Upper lobe of right lung (tissue), 1 donor: ENCODE measurements at regions not wholly inside any gene's neighbourhood (a gene's known extent, or its start where the extent isn't known, plus 50 kb on each side); places are given as distances from the start of the nearest gene placed in this dataset.

ENCODE experiments used
- ATAC-seq: fragments of 200-7000 bp; cut with Tn5 transposase; one replicate; pipeline ENCODE4 v1.9.1; 2020; ENCODE audit warnings: mild to moderate bottlenecking, moderate library complexity
- DNase-seq: peaks from one replicate; pipeline ENCODE4 v3.0.0-alpha.2; 2020
- H3K27ac ChIP-seq: fragments of 200-600 bp; one replicate; pipeline ENCODE4 v1.8.0; 2022
- H3K27me3 ChIP-seq: fragments of 200-600 bp; one replicate; pipeline ENCODE4 v1.8.0; 2022; ENCODE audit warnings: mild to moderate bottlenecking
- H3K36me3 ChIP-seq: fragments of 200-600 bp; one replicate; pipeline ENCODE4 v1.8.0; 2022
- H3K4me1 ChIP-seq: fragments of 200-600 bp; one replicate; pipeline ENCODE4 v1.8.0; 2022
- H3K4me3 ChIP-seq: fragments of 200-600 bp; one replicate; pipeline ENCODE4 v1.8.0; 2022; ENCODE audit warnings: mild to moderate bottlenecking
- H3K9me3 ChIP-seq: fragments of 200-600 bp; one replicate; pipeline ENCODE4 v1.8.0; 2022
- intact Hi-C: fragments of 100-400 bp; cut with DNase I; formaldehyde crosslinking; loops from one replicate; pipeline ENCODE4 v1.11.0; 2022
- TF ChIP-seq, protein P1 (sequence below): fragments of 200-600 bp; IDR thresholded peaks from one replicate; pipeline ENCODE4 v1.8.0; 2022; ENCODE audit warnings: antibody characterized with exemption
- donor health status: DM: no; HTN: yes; CAD: no; lungs with severe emphysema.

DNA sequence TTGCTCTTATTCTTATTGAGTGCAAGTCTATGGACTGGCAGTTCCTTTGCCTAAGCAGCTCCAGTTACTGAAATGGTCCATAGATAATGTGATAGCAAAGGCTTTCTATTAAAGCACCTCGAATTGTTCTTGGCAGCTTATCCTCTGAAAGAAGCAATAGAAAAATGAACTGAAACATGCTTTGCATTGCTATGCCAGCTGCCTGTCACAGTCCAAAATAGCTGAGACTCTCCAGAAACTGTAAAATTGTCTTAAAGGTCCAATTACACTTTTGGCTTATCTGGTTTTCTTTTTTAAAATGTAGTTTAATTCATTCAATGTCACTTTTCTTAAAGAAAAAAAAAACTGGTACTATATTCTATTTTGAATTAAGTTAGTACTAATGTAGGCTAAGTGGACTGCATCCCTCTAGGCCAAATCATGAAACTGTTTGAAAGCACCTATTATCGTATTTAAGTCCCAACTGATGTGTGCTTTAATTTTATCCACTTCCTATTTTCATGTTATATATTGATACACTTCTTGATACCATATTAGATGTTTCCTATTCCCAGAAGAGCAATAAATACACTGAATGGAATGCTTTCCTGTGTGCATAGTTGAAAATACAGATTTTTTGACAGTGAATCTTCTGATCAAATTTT is 208.0 kb upstream of the DEPDC1 start:
- Histone ChIP-seq H3K27me3 (no peaks in the 10 kb centered on the region), H3K4me1 (no peaks in the 10 kb centered on the region), H3K4me3 (no peak overlapping the region), H3K36me3 (no peaks in the 10 kb centered on the region), H3K9me3 (peaks cover 9% of the 10 kb centered on the region), H3K27ac (no peak overlapping the region)
- DNase-seq: no peak
- intact Hi-C loops: no loop called here
- TF ChIP-seq, protein P1, sequence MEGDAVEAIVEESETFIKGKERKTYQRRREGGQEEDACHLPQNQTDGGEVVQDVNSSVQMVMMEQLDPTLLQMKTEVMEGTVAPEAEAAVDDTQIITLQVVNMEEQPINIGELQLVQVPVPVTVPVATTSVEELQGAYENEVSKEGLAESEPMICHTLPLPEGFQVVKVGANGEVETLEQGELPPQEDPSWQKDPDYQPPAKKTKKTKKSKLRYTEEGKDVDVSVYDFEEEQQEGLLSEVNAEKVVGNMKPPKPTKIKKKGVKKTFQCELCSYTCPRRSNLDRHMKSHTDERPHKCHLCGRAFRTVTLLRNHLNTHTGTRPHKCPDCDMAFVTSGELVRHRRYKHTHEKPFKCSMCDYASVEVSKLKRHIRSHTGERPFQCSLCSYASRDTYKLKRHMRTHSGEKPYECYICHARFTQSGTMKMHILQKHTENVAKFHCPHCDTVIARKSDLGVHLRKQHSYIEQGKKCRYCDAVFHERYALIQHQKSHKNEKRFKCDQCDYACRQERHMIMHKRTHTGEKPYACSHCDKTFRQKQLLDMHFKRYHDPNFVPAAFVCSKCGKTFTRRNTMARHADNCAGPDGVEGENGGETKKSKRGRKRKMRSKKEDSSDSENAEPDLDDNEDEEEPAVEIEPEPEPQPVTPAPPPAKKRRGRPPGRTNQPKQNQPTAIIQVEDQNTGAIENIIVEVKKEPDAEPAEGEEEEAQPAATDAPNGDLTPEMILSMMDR: no peak
- ATAC-seq: no peak

DNA sequence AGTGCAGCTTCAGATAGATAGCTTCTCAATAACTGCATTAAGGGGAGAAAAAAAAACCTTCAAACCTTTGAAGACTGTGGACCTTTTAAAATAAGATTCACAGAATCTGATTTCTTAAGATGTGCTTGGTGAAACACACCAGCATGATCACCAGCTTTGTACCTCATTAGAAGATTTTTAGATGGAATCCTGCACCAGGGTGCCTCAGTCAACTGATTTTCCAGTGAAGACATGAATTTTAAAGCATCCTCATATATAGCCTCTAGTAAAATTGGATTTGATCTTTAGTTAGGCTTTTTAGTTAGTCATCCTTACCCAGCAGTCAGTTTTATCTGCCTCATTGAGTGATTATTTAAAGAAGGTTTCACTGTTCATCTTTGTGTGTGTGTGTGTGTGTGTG is 208.6 kb upstream of the DEPDC1 start:
- Histone ChIP-seq H3K27me3 (no peaks in the 10 kb centered on the region), H3K27ac (no peak overlapping the region), H3K36me3 (no peaks in the 10 kb centered on the region), H3K4me1 (no peaks in the 10 kb centered on the region), H3K4me3 (no peak overlapping the region), H3K9me3 (peaks cover 9% of the 10 kb centered on the region)
- TF ChIP-seq, protein P1: no peak
- DNase-seq (no peak), ATAC-seq (no peak)
- intact Hi-C loops: no loop called here

DNA sequence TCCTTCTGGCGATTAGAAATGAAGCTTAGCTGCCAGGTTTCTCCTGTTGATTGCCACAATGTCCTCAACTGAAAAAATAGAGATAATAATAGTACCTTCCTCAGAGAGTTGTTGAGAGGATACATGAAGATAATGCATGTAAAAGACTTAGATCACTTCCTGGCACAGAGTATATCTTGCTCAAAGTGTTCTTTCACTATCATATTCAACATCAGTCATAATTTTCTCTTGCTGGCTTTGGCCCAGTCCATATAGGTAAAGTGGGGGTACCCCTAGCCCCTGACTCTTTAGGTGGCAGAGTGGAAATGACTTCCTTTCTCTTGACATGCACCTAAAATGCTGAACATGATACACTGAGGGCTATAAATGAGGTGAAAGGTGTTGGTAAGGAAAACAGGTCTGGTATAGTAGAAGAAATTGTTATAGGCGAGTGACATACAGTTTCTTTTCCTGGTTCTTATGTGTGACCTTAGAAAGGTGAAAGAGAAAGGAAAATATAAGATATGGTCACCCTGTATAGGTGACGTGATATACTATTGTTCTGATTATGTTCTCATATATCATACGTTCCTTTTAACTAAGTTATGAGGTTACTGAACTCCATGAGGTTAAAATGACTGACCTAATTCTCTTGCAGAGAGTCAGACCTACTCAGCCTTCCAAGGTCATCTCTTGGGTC is 209.9 kb upstream of the DEPDC1 start:
- Histone ChIP-seq H3K9me3 (peaks cover 9% of the 10 kb centered on the region), H3K4me3 (no peak overlapping the region), H3K4me1 (no peaks in the 10 kb centered on the region), H3K27ac (no peak overlapping the region), H3K27me3 (no peaks in the 10 kb centered on the region), H3K36me3 (no peaks in the 10 kb centered on the region)
- ATAC-seq (no peak), DNase-seq (no peak)
- intact Hi-C loops: no loop called here
- TF ChIP-seq, protein P1: no peak

DNA sequence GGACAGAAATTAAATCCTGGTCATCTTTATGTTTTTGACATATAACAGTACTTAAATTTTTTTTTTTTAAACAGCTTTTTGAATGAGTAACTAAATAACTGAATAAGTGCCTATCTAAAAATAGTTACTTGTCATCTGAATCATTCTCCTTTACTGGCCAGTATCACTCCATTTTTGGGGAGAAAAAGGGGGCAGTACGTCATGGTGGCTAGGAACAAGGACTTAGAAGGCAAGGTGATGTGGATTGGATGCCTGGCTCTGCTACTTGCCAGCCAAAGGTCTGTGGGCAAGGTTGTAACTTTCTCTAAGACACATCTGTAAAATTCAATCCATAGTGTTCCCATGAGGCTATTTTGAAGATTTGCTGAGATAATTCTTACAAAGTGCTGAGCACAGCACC is 220.4 kb upstream of the DEPDC1 start:
- H3K9me3 ChIP-seq: no peaks in the 10 kb centered on the region
- H3K27me3 ChIP-seq: no peaks in the 10 kb centered on the region
- DNase-seq (no peak), ATAC-seq (no peak)
- TF ChIP-seq, protein P1: no peak
- H3K27ac ChIP-seq: no peak overlapping the region
- H3K4me3 ChIP-seq: no peak overlapping the region
- H3K4me1 ChIP-seq: no peaks in the 10 kb centered on the region
- no peaks in the 10 kb centered on the region for H3K36me3 ChIP-seq
- intact Hi-C loops: no loop called here

DNA sequence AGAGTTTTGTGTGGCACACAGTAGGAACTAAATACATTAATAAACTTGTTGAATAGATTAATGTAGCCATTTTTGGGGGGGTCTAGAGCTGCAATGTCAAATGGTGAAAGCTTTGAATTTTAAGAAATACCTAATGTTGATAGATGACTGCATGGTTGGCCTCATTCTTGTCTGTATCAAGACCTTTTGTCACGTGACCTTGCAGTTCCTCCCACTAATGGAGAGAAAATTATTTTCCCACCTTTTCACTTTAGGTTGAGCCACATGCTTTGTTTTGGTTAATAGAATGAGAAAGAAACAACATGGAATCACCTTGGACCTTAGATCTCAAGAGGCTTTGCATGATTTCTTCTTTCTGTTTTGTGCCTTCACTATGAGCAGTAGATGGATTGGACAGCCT is 223.6 kb upstream of the DEPDC1 start:
- intact Hi-C loops: no loop called here
- TF ChIP-seq, protein P1: no peak
- no peak overlapping the region for H3K4me3 ChIP-seq
- no peak for ATAC-seq
- H3K9me3 ChIP-seq: no peaks in the 10 kb centered on the region
- no peaks in the 10 kb centered on the region for H3K36me3 ChIP-seq
- no peaks in the 10 kb centered on the region for H3K27me3 ChIP-seq
- H3K27ac ChIP-seq: no peak overlapping the region
- no peak for DNase-seq
- H3K4me1 ChIP-seq: no peaks in the 10 kb centered on the region
